GM19438 (cell line): ENCODE measurements at regions not wholly inside any gene's neighbourhood (a gene's known extent, or its start where the extent isn't known, plus 50 kb on each side); places are given as distances from the start of the nearest gene placed in this dataset.

ENCODE experiments used
- ATAC-seq: cut with Tn5 transposase; IDR thresholded peaks from one replicate; pipeline ENCODE4 v1.9.1; 2021; ENCODE audit warnings: low read depth; ENCODE audit not compliant: unreplicated experiment

GRCh38 chr11:39149214-39149613, 2310.2 kb downstream of the LRRC4C start:
- no peak for ATAC-seq

DNA sequence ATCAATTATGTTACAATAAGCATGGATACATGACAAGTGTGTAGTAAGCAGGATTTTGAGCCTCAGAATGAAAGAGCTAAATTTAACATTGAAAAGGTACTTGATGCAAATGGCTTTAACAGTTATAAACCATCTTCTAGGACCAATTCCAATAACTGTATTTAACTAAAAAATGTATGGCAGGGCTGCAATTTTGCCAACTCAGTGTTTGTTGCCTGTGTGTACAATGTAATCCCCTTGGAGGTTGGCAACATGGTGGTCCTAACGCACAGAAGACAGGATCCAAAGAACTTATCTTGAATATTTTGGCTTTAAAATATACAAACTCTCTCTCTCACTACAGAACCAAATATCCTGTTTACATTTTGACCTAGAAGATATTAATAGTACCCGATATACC, 2314.1 kb downstream of the LRRC4C start:
- no peak for ATAC-seq

GRCh38 chr11:39144351-39145130, 2314.9 kb downstream of the LRRC4C start:
- ATAC-seq, result no peak

DNA sequence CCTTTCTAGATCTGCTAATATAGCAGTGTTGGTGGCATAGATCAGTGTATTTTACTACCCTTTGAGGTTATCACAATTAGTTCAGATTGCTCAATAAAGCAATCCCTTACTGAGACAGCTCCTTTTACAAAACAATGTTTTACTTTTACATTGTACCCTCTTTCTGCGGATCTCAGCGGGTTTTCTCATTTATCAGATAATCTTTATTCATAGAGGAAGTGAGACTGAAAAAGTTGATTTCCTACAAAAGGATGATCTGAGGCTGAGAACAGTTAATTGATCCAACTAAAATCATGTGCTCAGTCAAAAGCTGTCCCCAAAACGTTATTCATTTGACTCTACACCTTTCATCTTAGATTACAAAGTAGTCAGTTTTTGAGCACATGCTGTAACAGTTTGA, 2319.9 kb downstream of the LRRC4C start:
- no peak for ATAC-seq

GRCh38 chr11:39120890-39121289, 2338.6 kb downstream of the LRRC4C start:
- ATAC-seq, result no peak

DNA sequence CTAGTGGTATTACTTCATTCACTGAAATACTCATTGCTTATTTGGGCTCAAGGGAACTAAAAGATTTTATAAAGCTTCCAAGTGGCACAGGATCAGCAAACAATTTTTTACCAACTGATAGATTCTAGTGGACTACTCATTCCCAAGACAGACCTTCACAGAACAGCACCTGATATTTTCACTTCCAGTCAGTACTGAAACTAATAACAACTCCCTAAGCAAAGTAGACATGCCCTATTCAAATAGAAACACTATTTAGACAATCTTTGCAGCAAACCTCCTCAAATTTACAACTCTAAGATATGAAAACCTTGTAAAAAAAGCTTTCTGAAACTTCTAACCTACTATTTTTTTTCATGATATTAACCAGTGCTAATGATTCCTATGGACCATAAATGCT, 2345.8 kb downstream of the LRRC4C start:
- no peak for ATAC-seq

GRCh38 chr11:39102236-39102635, 2357.2 kb downstream of the LRRC4C start:
- no peak for ATAC-seq

- no peak for ATAC-seq
Observed at GRCh38 chr11:39078465-39078864, 2381.0 kb downstream of the LRRC4C start.

GRCh38 chr11:39037611-39038010, 2421.8 kb downstream of the LRRC4C start:
- ATAC-seq, result no peak

GRCh38 chr11:39036021-39036420, 2423.4 kb downstream of the LRRC4C start:
- no peak for ATAC-seq

DNA sequence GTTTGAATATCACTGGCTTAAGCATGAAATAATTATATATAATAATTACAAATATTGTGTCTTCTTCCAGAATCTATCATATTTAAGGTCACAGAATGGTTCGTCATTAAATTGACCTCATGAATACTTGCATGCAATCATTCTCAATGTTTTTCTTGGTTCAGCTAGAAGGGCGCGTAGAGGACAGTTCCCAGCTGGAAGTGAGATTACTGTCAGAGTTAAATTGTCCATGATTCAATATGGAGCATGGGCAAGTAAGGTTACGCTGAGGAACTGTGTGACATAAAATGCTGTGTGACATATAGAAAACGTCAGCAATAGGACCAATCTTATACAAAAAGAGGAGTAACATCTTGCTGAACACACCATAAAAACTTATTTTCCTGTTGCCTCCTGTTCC, 2423.5 kb upstream of the RAG2 start:
- no peak for ATAC-seq

- ATAC-seq, result no peak
Observed at GRCh38 chr11:39011797-39012196, 2413.8 kb upstream of the RAG2 start.

DNA sequence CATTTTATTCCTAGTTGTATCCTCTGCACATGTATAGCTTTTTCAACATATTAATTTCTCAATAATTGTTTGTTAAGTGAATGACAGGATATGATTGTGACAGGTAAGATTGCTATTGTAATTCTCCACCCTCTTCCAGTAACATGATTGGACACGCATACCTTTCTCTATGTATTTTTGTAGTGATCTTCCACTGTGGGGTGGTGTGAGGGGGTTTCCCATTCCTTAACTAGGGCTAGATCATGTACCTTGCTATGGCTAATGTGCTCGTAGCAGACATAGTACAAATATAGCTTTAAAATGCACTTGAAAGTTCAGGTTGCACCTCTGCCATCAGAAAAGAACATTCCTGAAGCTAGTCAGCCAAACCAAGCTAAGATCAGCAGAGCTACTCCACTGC, 2392.8 kb upstream of the RAG2 start:
- ATAC-seq, result no peak

- ATAC-seq, result no peak
Observed at GRCh38 chr11:38990139-38990538, 2392.1 kb upstream of the RAG2 start.

DNA sequence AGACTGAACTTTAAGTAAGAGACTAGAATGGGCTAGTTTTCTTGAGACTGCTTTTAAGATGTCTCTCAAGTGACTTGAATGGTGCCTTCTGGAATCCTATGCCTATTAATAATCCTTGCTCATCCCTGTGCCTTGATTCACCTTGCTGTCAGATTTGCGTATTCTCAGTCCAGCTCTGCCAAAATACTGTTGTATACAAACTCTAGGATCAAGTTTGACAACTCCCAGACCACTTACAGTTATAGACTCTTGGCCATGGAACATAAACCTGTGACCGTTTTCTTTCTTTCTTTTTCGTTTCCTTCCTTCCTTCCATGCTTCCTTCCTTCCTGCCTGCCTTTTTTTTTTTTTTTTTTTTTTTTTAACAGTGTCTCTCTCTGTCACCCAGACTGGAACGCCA, 2390.9 kb upstream of the RAG2 start:
- ATAC-seq, result no peak

- ATAC-seq, result no peak
Observed at GRCh38 chr11:38972220-38972619, 2374.2 kb upstream of the RAG2 start.

DNA sequence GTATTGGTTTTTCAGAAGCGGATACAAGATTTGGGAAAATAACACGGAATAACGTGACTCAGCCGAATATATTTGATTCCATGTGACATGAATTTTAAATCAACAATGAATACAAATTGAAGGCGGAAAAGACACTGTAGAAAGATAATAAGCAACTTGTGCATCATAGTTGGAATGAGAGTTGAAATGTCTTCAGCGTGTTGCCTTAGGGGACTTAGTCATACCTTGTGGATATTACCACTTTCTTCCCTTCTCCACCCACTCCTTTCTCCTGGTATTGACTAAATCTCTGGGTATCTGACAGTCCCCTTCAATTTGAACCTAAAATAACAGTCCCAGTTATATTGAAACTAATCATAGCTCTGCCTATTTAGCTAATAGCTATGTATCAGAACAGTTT, 2373.1 kb upstream of the RAG2 start:
- ATAC-seq, result no peak

DNA sequence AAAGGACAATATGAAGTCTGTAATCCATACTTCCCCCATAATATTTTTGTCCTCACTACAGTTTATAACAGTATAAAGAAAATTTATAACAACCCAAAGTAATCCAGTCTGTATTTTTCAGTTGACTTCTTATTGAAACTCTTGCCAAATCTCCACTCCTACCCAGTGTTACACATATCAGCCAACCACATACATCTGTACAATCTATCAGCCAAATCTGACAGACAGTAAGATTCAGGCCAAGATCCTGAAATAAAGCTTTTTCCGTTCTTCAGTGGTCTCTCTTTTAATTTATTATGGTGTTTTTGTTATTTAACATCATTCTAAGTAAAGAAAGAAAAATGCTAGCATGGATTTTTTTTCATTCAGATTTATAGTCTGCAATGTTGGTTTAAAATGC, 2370.9 kb upstream of the RAG2 start:
- ATAC-seq, result no peak

DNA sequence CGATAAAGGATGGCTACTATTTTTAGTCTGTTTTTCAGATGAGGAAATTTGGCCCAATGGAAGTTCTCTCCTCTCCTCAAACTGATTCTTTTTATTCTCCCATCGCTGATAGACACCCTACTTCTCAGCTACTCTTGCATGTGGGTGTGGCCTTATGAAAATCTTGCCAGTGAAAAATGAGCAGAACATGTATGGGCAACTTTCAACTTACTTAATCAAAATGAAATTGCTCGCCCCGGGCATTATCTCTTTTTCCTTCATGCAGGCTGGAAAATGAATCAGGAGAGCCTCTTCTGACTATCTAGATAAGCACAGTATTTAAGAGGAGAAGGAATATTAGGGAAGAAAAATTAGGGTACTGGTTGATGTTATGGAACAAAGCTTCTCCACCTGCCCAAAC, 2354.7 kb upstream of the RAG2 start:
- no peak for ATAC-seq

GRCh38 chr11:38950867-38951266, 2352.8 kb upstream of the RAG2 start:
- no peak for ATAC-seq

DNA sequence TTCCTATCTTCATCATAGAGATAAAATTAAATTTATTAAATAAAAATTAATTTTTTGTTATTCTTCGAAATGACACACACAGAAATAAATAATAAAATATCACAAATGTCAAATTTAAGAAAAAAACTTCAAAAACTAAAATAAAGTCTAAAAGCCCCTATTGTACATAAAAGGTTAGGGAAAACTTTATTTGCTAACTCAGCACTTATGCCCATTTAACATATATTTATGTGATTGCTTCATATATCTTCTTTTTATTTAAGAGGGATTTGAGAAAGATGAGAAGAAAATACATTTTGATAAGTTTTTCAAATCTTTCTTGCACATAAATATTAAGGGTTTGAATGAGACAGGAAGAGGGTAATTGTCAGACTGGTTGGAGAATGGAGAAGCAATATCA, 2350.4 kb upstream of the RAG2 start:
- no peak for ATAC-seq

GRCh38 chr11:38937709-38938108, 2339.7 kb upstream of the RAG2 start:
- ATAC-seq, result no peak

DNA sequence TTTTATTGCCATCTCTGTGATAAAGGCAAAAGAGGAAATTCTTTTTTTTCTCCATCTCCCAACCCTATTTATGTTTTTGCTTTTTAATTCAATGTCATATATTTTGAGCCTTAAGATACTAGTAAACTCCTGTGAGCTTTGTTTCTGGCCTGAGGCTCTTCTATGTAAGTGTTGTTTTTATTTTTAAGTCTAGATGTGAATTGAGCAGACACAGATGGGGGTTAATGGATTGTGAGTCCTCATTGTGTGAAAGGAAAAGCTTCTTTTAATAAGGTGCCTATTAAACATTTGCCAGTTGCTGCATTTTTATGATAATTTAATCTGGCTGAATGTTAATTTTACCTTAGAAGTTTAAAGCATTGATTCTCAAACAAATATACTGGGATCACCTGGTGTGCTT, 2337.9 kb upstream of the RAG2 start:
- ATAC-seq, result no peak
